ENCODE measurements at regions not wholly inside any gene's neighbourhood (a gene's known extent, or its start where the extent isn't known, plus 50 kb on each side); places are given as distances from the start of the nearest gene placed in this dataset.
"Not testable (repeated sequence)": the region's sequence is repeated elsewhere in the genome, so short reads cannot be mapped to it uniquely, and the experiment has no call there.

DNA sequence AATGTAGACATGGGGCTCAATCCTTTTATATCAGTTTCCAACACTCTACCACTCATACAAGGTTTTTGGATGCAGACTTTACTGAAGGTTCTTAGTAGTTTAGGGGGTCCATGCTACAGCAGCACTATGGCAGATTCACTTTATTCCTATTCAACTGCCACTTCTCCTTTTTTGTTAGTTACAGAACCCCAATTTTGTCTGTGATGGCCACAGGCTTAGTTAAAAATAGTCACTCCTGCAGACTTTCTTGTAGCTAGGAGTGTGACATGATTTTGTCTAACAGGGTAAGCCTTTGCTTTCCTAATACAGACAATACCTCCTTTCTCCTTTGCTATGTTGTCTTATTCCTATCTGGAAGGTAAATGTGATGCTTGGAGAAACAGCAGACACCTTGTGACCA, 90.0 kb upstream of the SLC24A3 start:
- FAIRE-seq = no peak
- no peak for DNase-seq (ENCODE audit: insufficient read length, low spot score)
- TF ChIP-seq, protein P1, sequence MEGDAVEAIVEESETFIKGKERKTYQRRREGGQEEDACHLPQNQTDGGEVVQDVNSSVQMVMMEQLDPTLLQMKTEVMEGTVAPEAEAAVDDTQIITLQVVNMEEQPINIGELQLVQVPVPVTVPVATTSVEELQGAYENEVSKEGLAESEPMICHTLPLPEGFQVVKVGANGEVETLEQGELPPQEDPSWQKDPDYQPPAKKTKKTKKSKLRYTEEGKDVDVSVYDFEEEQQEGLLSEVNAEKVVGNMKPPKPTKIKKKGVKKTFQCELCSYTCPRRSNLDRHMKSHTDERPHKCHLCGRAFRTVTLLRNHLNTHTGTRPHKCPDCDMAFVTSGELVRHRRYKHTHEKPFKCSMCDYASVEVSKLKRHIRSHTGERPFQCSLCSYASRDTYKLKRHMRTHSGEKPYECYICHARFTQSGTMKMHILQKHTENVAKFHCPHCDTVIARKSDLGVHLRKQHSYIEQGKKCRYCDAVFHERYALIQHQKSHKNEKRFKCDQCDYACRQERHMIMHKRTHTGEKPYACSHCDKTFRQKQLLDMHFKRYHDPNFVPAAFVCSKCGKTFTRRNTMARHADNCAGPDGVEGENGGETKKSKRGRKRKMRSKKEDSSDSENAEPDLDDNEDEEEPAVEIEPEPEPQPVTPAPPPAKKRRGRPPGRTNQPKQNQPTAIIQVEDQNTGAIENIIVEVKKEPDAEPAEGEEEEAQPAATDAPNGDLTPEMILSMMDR (IDR thresholded peaks at IDR 0.05; ENCODE audit: insufficient read depth, missing control alignments) = no peak

DNA sequence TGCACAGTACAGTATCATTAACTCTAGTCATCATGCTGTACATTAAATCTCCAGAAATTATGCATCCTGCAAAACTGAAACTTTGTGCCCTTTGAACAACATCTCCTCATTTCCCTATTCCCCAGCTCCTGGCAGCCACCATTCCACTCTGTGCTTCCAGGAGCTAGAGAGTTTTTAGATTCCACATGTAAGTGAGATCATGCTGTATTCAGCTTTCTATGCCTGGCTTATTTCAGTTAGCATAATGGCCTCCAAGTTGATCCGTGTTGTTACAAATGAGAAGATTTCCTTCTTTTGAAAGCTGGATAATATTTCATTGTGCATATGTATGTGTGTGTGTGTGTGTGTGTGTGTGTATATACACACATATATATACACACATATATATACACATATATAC, 86.9 kb upstream of the SLC24A3 start:
- FAIRE-seq (no peak), DNase-seq (ENCODE audit: insufficient read length, low spot score) (no peak)
- TF ChIP-seq, protein P1 (IDR thresholded peaks at IDR 0.05; ENCODE audit: insufficient read depth, missing control alignments) = no peak

DNA sequence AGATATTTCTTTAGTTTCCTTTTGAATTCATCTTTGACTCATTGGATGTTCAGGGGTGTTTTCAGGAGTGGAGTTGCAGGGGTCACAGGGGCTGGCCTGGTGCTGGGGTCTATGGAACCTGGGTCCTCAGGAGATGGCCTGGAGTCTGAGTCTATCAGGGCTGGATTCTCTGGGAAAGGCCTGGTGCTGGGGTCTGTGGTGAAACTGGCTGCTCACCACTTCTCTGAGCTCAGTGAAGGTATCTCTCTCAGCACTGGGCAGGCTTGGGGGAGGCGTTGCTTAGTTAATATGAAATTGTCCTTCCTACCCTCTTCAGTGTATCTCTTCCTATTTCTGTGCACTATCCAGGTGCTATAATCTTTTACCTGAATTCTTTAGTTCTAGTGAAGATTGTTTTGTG, 83.1 kb upstream of the SLC24A3 start:
- DNase-seq (ENCODE audit: insufficient read length, low spot score) (no peak), FAIRE-seq (no peak)
- TF ChIP-seq, protein P1 (IDR thresholded peaks at IDR 0.05; ENCODE audit: insufficient read depth, missing control alignments) = no peak

DNA sequence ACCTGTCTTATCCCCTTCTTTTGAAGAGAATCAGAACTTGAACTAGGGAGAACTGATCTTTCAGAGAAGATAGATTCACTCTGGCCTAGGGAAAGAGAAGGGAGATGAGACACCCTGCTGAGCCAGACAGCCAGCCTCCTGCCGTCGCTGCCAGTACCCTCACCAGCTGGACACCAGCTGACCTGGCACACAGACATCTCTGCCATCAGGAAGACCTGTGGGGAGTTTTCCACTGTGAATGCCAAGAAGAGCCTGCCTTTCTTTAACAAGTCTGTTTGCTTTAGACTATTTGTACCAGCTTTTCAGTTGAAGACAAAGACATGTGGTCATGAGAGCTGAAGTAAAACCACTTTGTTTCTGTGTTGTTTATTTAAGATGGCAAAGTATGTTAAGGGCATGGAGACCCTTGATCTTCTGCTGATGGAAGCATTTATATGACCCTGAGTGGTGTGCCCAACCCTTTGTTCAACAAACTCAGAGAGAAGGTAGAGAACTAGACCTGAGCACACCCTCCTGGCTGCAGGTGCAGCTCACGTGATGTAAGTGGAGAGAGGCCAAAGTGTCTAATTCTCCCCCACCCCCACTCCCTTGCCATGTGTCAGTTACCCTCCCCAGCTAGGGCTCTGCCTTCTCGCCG, 82.3 kb upstream of the SLC24A3 start:
- FAIRE-seq (no peak), DNase-seq (ENCODE audit: insufficient read length, low spot score) (no peak)
- TF ChIP-seq, protein P1 (IDR thresholded peaks at IDR 0.05; ENCODE audit: insufficient read depth, missing control alignments) = no peak

DNA sequence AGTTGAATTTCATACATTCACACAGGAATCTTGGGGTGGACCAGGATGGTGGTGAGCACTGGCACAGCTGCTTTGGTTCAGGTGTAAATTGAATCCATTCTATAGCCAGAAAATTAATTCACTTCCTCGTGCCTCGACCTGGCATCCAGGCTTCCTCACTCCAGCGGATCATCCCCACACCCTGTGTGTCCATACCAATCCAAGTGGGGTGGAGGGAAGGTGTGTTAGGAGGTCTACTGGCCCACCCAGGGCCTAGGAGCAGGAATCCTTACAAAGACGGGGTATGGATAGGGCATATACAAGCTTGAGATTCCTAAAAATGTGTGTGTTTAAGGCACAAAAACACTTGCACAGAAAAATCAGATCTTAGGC, 81.8 kb upstream of the SLC24A3 start:
- TF ChIP-seq, protein P1 (IDR thresholded peaks at IDR 0.05; ENCODE audit: insufficient read depth, missing control alignments) = no peak
- FAIRE-seq = no peak

DNA sequence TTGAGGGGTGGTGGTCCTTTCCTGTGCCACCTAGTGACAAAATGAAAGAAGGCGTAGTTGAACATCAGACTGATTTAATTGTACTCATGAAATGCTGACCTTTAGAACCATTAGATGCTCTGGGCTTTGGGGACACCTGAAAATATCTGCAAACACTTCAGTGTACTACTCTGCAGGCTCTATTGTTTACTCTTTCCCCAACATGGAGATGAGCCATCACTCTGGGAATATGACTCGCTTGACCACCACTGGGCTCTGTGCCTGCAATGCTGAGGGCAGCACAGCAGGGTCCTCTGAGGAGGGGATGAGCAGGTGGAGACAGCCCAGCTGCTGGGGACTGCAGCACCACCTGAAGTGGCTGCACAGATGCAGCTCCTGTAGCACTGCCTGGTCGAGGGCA, 74.8 kb upstream of the SLC24A3 start:
- FAIRE-seq (no peak), DNase-seq (ENCODE audit: insufficient read length, low spot score) (no peak)
- TF ChIP-seq, protein P1 (IDR thresholded peaks at IDR 0.05; ENCODE audit: insufficient read depth, missing control alignments) = no peak

More for the DNA sequence above, 81.8 kb upstream of the SLC24A3 start:
- DNase-seq (ENCODE audit: insufficient read length, low spot score) = no peak

DNA sequence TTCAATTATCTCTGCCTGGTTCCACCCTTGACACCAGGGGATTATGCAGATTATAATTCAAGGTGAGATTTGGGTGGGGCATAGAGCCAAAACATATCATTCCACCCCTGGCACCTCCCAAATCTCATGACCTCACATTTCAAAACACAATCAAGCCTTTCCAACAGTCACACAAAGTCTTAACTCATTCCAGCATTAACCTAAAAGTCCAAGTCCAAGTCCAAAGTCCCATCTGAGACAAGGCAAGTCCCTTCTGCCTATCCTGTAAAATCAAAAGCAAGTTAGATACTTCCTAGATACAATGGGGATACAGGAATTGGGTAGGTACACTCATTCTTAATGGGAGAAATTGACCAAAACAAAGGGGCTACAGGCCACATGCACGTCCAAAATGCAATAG, 73.7 kb upstream of the SLC24A3 start:
- FAIRE-seq = no peak
- TF ChIP-seq, protein P1 (IDR thresholded peaks at IDR 0.05; ENCODE audit: insufficient read depth, missing control alignments) = no peak
- DNase-seq (ENCODE audit: insufficient read length, low spot score) = no peak

DNA sequence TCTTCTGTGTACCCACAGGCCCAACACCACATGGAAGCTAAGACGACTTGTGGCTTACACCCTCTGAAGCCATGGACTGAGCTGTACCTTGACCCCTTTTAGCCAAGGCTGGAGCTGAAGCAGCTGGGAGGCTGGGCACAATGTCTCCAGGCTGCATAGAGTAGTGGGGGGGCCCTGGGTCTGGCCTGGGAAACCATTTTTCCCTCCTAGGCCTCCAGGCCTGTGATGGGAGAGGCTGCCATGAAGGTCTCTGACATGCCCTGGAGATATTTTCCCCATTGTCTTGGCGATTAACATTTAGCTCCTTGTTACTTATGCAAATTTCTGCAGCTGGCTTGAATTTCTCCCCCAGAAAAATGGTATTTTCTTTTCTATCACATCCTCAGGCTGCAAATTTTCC, 72.9 kb upstream of the SLC24A3 start:
- FAIRE-seq = not testable (repeated sequence)

More for the DNA sequence above, 72.9 kb upstream of the SLC24A3 start:
- DNase-seq (ENCODE audit: insufficient read length, low spot score) = not testable (repeated sequence)
